ENCODE measurements at regions not wholly inside any gene's neighbourhood (a gene's known extent, or its start where the extent isn't known, plus 50 kb on each side); places are given as distances from the start of the nearest gene placed in this dataset.

DNA sequence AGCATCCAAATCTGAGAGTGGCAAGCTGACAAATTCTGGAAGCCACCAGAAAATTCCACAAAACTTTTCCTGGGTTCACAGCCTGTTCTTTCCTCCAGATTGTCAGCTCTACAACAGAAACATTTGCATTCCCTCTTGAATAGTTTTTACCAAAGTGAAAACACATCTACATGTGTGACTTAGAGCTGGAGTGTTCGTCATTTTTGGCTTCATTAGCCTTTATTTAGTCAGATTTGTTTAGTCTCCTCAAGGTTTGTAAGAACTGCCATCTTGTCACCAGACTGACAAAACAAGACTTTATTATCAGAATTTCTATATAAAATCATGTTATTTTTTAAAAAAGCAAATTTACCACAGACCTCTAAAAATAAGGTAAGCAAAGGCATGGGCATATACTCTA lies 347.3 kb downstream of the TRIM36 start:
- no peak for DNase-seq (ENCODE audit: extremely low spot score, unreplicated experiment)
- Mint-ChIP-seq H3K4me1 (ENCODE audit: unreplicated experiment) (no peaks in the 10 kb centered on the region), H3K27ac (no peak overlapping the region), H3K36me3 (no peaks in the 10 kb centered on the region), H3K4me3 (no peak overlapping the region), H3K9me3 (no peaks in the 10 kb centered on the region), H3K27me3 (no peaks in the 10 kb centered on the region)
- TF ChIP-seq, protein P1, sequence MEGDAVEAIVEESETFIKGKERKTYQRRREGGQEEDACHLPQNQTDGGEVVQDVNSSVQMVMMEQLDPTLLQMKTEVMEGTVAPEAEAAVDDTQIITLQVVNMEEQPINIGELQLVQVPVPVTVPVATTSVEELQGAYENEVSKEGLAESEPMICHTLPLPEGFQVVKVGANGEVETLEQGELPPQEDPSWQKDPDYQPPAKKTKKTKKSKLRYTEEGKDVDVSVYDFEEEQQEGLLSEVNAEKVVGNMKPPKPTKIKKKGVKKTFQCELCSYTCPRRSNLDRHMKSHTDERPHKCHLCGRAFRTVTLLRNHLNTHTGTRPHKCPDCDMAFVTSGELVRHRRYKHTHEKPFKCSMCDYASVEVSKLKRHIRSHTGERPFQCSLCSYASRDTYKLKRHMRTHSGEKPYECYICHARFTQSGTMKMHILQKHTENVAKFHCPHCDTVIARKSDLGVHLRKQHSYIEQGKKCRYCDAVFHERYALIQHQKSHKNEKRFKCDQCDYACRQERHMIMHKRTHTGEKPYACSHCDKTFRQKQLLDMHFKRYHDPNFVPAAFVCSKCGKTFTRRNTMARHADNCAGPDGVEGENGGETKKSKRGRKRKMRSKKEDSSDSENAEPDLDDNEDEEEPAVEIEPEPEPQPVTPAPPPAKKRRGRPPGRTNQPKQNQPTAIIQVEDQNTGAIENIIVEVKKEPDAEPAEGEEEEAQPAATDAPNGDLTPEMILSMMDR (conservative IDR thresholded peaks at IDR 0.05), result no peak

DNA sequence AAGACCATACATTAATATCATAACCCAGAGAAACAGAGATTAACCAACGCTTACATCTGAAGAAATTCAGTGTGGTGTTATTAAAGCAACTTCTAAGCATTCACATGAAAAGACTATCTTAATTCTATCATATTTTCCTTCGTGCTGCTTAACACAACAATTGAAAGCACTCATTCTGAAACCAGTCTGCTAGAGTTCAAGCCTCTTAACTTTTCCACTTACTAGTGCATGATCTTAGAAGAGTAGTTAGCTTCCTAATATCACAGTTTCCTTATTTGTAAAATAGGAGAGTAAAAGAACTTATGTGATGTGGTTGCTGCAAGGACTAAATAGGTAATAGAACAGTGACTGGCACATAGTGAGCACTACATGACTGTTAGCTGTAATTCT lies 379.3 kb downstream of the TRIM36 start:
- Mint-ChIP-seq H3K27ac (no peak overlapping the region), H3K4me1 (ENCODE audit: unreplicated experiment) (no peaks in the 10 kb centered on the region), H3K36me3 (no peaks in the 10 kb centered on the region), H3K4me3 (no peak overlapping the region), H3K9me3 (no peaks in the 10 kb centered on the region), H3K27me3 (no peaks in the 10 kb centered on the region)
- DNase-seq (ENCODE audit: extremely low spot score, unreplicated experiment), result no peak
- TF ChIP-seq, protein P1 (conservative IDR thresholded peaks at IDR 0.05), result no peak

DNA sequence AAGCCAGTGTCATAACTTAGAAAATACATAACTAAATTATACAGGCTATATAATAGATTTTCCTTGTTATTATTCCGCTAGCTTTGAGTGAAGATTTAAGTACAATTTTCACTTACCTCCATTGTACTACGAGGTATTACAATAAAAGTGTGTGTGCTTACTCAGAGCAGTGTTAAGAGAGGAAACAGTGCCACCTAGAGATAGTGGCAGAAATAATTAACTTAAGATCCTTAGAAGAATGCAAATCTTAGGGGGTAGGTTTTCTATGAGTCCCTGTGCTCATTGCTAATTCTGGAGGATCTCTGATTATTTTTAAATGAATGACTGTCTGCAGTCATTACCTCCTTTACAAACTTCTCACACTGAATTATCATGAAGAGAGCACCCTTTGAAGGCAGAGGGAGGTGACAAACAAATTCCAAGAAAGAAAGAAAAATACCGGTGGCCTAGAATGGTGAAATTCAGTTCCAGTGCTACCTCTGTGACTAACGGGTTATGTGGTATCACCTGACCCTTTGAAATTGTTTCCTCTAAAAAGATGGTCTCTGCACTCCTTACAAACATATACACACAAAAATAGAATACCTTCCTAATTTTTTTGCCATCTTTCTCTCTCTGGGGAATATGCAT lies 379.8 kb downstream of the TRIM36 start:
- DNase-seq (ENCODE audit: extremely low spot score, unreplicated experiment), result no peak
- Mint-ChIP-seq H3K36me3 (no peaks in the 10 kb centered on the region), H3K4me3 (no peak overlapping the region), H3K27me3 (no peaks in the 10 kb centered on the region), H3K9me3 (no peaks in the 10 kb centered on the region), H3K27ac (no peak overlapping the region), H3K4me1 (ENCODE audit: unreplicated experiment) (no peaks in the 10 kb centered on the region)
- TF ChIP-seq, protein P1 (conservative IDR thresholded peaks at IDR 0.05), result peak; percentile 77

DNA sequence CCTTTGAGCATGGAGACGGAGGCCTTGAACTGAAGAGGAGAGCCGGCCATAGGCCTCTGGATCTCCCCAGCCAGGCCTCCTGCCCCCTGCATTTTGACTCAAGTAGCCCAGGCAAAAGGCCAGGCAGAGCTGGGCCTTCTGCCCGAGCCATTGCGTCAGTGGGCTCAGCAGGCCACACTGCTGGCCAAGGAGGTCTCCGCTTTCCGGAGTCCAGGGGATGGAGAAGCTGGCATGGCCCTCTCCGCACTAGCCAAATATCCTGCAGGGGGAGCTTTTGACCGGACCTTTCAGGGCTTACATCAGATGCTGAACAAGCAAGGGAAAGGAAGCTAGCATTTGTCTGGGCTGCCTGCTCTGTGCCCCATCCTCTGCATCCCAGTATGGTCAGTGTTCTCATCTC lies 386.8 kb downstream of the TRIM36 start:
- Mint-ChIP-seq H3K9me3 (no peaks in the 10 kb centered on the region), H3K27ac (no peak overlapping the region), H3K4me1 (ENCODE audit: unreplicated experiment) (no peaks in the 10 kb centered on the region), H3K4me3 (no peak overlapping the region), H3K27me3 (no peaks in the 10 kb centered on the region), H3K36me3 (no peaks in the 10 kb centered on the region)
- TF ChIP-seq, protein P1 (conservative IDR thresholded peaks at IDR 0.05), result no peak
- DNase-seq (ENCODE audit: extremely low spot score, unreplicated experiment), result no peak

DNA sequence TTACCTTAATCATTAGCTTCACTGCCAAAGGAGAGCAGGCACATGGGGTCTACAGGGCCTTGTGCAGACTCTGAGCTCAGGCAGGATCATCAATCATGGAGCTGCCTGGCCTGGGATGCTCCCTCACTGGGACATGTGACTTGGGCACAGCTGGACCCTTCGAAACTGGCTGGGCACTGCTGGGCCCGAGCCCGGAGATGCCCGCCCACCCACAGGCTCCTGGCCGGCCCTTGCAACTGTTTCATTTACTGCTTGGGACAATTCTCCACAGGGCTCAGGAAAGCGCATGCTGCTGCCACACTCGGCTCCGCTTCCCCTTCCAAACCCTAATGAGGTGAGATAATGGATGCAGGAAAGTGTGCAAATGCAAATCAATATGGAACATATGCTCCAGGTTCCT lies 387.5 kb downstream of the TRIM36 start:
- H3K27me3 Mint-ChIP-seq, result no peaks in the 10 kb centered on the region
- TF ChIP-seq, protein P1 (conservative IDR thresholded peaks at IDR 0.05), result no peak
- no peak overlapping the region for H3K27ac Mint-ChIP-seq
- H3K36me3 Mint-ChIP-seq, result no peaks in the 10 kb centered on the region
- H3K4me3 Mint-ChIP-seq, result no peak overlapping the region
- H3K4me1 Mint-ChIP-seq (ENCODE audit: unreplicated experiment), result no peaks in the 10 kb centered on the region
- DNase-seq (ENCODE audit: extremely low spot score, unreplicated experiment), result no peak
- H3K9me3 Mint-ChIP-seq, result no peaks in the 10 kb centered on the region

DNA sequence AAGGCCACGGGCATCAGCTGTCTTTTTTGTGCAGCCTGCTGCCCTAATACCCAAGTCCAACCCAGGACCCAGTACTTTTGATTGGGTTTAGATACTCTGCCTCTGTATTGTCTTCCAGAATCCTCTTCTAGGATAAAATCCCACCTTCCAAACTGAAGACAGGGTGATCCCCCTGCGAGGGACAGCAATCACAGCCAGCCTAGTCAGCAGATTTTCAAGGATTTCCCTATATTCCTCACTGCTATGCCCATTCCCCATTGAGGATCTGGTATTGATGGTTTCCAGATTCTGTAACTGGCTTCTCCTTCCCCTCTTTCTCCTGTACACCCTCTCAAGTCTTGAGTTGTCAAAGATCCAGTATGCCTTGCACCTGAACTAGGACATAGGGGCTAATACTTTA lies 389.4 kb downstream of the TRIM36 start:
- Mint-ChIP-seq H3K27ac (no peak overlapping the region), H3K36me3 (no peaks in the 10 kb centered on the region), H3K9me3 (no peaks in the 10 kb centered on the region), H3K27me3 (no peaks in the 10 kb centered on the region), H3K4me3 (no peak overlapping the region), H3K4me1 (ENCODE audit: unreplicated experiment) (no peaks in the 10 kb centered on the region)
- no peak for DNase-seq (ENCODE audit: extremely low spot score, unreplicated experiment)
- TF ChIP-seq, protein P1 (conservative IDR thresholded peaks at IDR 0.05), result no peak
